UCSD-AML1 (cell line): ENCODE measurements at regions not wholly inside any gene's neighbourhood (a gene's known extent, or its start where the extent isn't known, plus 50 kb on each side); places are given as distances from the start of the nearest gene placed in this dataset.
"Not testable (repeated sequence)": the region's sequence is repeated elsewhere in the genome, so short reads cannot be mapped to it uniquely, and the experiment has no call there.

Source experiments
- DNase-seq: peaks from one replicate; lab custom pipeline; 2025; ENCODE audit not compliant: unreplicated experiment; lab: John Stamatoyannopoulos, UW

DNA sequence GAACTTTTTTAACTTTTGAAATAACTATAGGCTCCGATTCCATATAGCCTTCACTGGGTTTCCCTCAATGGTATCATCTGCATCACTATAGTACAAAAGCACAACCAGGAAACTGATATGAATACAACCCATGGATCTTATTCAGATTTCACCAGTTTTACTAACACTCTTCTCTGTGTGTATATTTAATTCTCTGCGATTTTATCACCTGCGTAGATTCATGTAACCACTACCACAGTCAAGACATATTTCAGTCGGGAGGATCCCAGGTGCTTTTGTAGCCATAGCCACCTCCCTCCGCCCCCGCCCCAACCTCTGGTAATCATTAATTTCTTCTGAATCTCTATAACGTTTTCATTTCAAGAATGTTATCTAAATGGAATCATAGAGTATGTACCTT lies 82.8 kb upstream of the C7orf33 start:
- DNase-seq: no peak

DNA sequence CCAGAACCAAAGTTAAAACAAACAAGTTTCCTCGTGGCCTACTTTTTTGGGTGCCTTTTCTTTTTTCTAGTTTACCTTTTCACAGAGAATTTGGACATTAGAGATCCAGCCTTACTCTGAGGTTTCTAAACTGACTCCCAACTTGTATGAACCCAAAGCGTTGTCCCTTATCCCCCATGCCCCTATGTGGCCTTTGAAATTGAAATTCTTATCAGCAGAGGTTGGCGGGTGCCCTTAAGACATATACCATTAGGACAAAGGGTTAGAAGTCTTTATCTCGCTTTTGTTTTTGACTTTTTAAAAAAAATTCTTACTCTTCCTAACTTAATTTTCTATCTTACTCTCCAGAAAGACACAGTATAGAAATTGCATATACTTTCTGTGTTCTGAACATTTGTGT lies 76.3 kb upstream of the C7orf33 start:
- no peak for DNase-seq

DNA sequence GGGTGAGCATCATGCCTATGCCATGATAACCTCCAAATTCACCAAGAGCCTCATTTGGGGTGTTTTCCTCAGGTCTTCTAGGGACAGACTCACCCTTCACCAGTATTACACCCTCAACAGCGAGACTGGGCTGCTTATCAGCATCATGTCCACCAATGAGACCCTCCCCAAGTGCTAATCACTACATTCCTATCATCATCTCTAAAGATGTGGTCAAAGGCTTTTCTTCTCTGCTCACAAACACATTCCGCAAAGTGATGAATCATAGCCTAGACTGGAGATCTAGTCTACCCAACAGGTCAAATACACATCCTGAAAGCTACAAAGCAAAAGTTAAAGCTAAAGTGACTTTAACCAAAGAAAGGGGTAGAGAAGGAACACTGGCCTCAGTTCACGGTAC lies 75.3 kb upstream of the C7orf33 start:
- no peak for DNase-seq

DNA sequence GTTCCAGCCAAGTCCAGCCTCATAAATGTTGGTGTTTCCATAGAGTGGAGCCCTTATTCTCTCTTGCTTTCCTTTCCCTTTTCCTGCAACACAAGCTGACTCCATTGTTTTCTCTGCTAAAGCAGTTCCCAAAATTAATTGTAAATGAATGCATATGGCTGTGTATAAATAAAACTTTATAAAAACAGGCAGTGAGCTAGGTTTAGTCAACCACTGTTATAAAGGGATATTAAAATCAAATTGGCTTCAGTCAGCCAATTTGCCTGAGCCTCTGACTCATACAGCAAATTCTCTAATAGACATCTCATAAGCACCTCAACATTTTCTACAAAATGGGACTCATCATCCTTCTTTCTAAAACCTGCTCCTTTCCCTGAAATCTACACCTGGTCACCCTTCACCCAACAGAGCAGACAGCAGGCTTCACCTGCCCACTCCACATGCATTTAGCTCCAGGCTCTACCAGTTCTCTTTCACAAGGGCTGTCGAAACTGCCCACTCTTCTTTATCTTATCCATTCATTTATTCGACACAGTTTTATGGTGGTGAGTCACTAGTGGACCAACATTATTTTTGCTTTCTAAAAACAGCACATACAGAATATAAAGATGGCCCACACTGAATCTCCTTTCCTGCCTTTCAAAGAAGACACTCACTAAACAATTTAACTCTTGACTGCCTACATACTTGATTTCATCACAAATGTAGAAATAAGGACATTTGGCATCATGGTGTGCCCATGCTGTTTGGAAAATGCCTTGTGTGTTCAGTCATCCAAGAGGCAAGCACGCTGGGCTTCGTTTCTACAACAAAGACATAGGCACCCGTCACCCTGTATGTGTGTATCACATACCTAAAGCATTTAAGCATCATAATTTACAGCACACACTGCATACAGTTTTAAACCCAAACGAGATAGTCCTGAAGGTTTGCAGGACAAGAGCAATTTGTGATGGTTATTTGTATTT lies 74.6 kb upstream of the C7orf33 start:
- no peak for DNase-seq

DNA sequence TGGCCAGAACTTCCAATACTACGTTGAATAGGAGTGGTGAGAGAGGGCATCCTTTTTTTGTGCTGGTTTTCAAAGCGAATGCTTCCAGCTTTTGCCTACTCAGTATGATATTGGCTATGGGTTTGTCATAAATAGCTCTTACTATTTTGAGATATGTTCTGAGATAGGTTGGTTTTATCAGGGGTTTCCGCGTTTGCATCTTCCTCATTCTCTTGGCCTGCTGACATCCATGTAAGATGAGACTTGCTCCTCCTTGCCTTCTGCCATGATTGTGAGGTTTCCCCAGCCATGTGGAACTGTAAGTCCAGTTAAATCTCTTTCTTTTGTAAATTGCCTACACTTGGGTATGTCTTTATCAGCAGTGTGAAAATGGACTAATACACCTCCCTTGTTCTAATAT lies 71.2 kb upstream of the C7orf33 start:
- not testable (repeated sequence) for DNase-seq

DNA sequence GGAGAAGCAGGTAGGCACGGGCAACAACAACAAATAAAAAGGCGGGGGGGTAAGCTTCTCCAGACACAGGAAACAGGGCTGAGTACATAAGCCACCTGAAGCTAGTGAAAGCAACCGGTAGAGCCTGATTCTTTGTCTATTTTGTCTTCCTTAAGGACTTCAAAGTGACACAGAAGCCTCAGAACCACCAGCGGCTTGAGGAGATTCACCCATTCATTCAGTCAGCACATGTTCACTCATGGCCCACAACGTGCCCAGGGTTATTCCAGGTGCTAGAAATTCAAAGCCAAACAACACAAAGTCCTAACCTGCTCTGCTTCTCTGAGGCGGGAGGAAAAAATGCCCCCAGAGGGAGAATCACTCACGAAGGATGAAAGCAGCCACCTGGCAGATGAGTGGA lies 69.3 kb upstream of the C7orf33 start:
- no peak for DNase-seq

DNA sequence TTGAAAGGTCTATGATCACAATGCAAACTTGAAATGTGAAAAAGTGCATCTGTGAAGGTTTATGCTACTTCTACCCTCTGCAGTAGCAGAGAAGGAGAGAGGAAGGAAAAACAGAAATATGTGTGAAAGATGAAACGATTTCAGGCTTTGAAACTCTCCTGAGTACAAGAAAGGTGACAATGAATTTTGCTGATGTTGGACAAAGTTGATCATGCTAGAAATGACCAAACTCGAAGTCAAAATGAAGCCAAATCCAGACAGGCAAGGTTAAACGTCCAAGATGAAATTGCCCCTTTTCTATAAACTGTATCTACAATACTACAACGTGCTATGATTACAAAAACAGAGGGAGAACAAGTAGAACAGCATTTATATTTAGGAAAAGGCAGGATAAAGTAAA lies 67.0 kb upstream of the C7orf33 start:
- no peak for DNase-seq

DNA sequence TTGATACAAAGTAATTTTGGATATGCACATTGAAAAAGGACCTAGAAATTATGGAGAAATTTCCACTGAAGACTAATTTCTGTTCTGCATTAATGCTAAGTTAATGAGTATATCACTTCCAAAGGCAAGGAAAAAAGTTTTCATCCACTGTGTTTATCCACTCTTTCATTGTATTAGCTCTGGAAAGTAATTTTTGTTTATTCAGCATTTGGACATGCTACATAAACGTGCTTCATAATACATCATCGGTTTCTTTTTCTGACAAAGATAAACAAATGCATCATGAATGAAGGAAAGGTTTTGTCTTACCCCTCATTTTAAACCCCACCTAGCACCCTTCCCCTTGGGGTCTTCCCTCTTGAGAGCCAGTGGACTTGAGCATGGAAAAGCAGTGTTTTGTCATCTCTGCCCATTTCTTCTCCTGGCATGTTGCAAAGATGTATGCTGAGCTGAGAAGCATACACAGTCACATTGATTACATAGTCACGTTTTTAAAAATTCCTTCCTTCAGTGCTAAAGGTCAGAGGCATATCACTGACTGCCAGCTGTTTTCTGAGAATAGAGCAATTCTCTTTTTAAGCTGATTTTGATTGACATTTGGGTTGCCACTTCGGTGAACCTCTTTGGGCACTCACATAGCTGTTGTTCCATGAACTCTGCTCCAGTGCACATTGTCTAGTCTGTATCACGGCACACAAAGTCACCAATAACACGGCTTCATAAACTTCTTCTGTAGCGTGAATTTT lies 65.9 kb upstream of the C7orf33 start:
- no peak for DNase-seq

DNA sequence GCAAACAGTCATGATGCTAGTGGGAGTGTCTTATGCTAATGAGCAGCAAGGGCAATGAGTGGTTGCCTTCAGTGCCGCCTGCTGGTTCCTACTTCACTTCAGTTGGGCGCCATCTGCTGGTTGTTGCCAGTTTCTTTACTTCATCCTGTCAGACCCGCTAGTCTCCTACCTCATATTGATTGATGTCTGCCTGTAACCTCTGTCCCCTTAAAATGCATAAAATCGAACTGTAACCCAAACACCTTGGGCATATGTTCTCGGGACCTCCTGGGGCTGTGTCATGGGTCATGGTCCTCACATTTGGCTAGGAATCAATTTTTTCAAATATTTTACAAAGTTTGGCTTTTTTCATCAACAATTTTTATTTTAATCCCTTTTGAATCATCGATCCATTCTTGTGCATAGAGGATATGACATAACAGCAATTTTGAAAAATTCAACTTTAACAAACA lies 62.8 kb upstream of the C7orf33 start:
- DNase-seq: peak; percentile 44

DNA sequence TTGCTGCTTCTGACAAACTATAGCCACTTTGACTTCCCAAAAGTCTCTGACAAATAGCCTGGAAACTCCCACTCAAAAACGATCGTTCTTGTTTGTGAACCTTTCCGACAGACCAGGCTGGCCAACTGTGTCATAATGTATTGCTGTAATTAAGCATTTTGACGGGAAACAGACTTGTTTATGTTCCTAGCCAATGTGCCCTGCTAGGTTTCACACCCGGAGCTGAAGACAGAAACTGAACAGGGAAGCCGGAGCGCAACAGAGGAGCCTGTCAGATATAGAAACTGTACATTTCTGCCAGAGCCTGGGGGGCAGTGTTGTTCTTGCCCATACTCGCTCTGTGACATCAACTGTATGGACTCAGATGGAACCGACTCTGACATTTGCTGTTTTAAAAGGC lies 55.3 kb upstream of the C7orf33 start:
- peak; percentile 14 for DNase-seq

DNA sequence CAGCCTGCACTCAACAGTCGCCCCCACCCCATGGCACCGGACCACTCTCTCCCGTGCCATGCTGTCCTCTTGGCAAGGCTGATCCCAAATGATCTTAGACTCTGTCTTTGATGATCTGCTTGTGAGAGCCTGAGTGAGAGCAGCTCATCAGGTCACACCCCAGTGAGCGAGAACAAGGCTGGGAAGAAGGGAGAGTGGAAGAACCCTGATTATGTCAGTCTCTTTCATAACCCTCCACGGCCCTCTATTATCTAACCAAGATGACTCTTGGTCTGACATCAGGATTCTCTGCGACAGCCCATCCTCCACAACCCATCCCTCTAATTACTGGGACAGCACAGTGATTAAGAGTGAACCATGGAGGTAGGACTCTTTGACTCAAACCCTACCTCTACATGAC lies 53.1 kb upstream of the C7orf33 start:
- no peak for DNase-seq

DNA sequence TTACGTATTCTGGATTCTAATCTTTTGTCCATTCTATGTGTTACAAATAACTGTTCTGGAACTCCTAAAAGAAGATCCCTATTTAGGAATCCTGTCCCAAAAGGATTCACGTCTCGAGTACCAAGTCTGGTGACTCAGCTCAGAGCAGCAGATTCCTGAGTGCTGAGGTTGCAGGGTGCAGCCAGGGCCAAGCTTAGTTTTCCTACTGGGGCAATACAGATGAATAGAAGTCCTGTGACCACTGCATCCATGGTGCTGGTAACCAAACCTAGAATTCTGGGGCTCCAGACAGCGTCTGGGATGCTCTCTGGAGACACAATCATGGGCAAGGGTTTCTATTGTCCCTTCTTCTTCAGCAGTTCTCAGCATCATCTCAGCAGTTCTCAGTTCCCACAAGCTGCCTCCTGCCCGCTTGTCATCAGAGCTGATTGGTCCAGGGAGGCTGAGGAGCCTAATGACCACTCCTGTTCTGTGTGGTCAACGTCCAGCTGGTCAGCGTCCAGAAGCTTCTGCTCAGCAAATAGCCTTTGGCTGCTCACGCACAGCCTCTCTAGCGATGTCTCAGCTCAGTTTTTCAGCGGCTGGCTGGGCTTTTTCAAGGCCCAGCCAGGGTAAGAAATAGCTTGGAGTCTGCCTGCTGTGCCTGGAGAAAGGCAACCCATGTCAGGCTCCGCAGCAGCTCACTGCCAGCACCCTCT lies 50.4 kb upstream of the C7orf33 start:
- DNase-seq: no peak
